GM12878 (cell line): ENCODE measurements at regions not wholly inside any gene's neighbourhood (a gene's known extent, or its start where the extent isn't known, plus 50 kb on each side); places are given as distances from the start of the nearest gene placed in this dataset.

Experiments used
- ATAC-seq: fragments of 200-7000 bp; cut with Tn5 transposase; 3 replicates; pipeline ENCODE4 v1.9.1; 2020; ENCODE audit warnings: mild to moderate bottlenecking, moderate library complexity
- BruUV-seq: library from RNA; stranded (reverse); fragments of 400-500 nt; replicated peaks from 2 replicates; lab custom pipeline; 2021; lab: Mats Ljungman, UMichigan
- CTCF ChIA-PET: fragments of 300-600 bp; sonication (Branson Sonifier 250); formaldehyde crosslinking; extraction: SDS; loops from one replicate; lab custom pipeline; 2021; ENCODE audit warnings: inconsistent platforms; lab: Yijun Ruan, JAX
- POLR2A ChIA-PET: fragments of 350-600 bp; formaldehyde crosslinking; extraction: SDS; loops from one replicate; lab custom pipeline; 2021; ENCODE audit warnings: inconsistent platforms; lab: Charles Lee
- RAD21 ChIA-PET: fragments of 300-600 bp; sonication (Branson Sonifier 250); formaldehyde crosslinking; loops from one replicate; lab custom pipeline; 2023; ENCODE audit warnings: antibody characterized with exemption; ENCODE audit not compliant: unreplicated experiment; lab: Charles Lee
- SMC1A ChIA-PET: fragments of 300-600 bp; sonication (Branson Sonifier 250); formaldehyde crosslinking; loops from one replicate; lab custom pipeline; 2023; ENCODE audit not compliant: unreplicated experiment, uncharacterized antibody; lab: Charles Lee
- DNase-seq: peaks from one replicate; pipeline ENCODE4 v3.0.0-alpha.2; 2011; ENCODE audit warnings: low read depth, low spot score
- FAIRE-seq: peaks from 3 replicates; lab custom pipeline; 2011; peaks lifted over from hg19 to GRCh38; lab: Jason Lieb, UNC
- H2AFZ ChIP-seq: 2 replicates; pipeline ENCODE4 v1.6.0; 2011; ENCODE audit warnings: low read depth, low read length, control low read depth; ENCODE audit not compliant: control insufficient read depth
- H3K27ac ChIP-seq: 2 replicates; pipeline ENCODE4 v1.5.1; 2011; ENCODE audit warnings: control low read depth; ENCODE audit not compliant: control insufficient read depth, insufficient read depth
- H3K27me3 ChIP-seq, 2 experiments: replicated peaks in 1 of 2; 2 replicates each; pipeline versions ENCODE4 v1.6.0 to v1.6.1; 2011; ENCODE audit warnings: low read length in 1 of 2; ENCODE audit not compliant: control insufficient read depth in 2 of 2, insufficient read depth in 2 of 2
- H3K36me3 ChIP-seq, 2 experiments: 2 replicates each; pipeline ENCODE4 v1.5.1; 2011; ENCODE audit warnings: low read length in 1 of 2; ENCODE audit not compliant: control insufficient read depth in 2 of 2, insufficient read depth in 2 of 2
- H3K4me1 ChIP-seq: 2 replicates; pipeline ENCODE4 v1.6.1; 2011; ENCODE audit warnings: mild to moderate bottlenecking, low read length, moderate library complexity, mixed read lengths; ENCODE audit not compliant: control insufficient read depth, insufficient read depth
- H3K4me2 ChIP-seq: 2 replicates; pipeline ENCODE4 v1.6.0; 2011; ENCODE audit warnings: control low read depth; ENCODE audit not compliant: control insufficient read depth, insufficient read depth
- H3K4me3 ChIP-seq: fragments of 200-600 bp; sonication (generic); 2 replicates; pipeline ENCODE4 v1.5.1; 2016
- H3K79me2 ChIP-seq: 2 replicates; pipeline ENCODE4 v1.6.0; 2011; ENCODE audit warnings: low read length; ENCODE audit not compliant: control insufficient read depth, insufficient read depth
- H3K9ac ChIP-seq: 2 replicates; pipeline ENCODE4 v1.8.0; 2011; ENCODE audit warnings: low read length, control low read depth, mixed read lengths; ENCODE audit not compliant: control insufficient read depth, insufficient read depth
- H3K9me3 ChIP-seq: replicated peaks from 3 replicates; pipeline ENCODE4 v1.5.1; 2011; ENCODE audit warnings: mild to moderate bottlenecking, low read length; ENCODE audit not compliant: control insufficient read depth, insufficient read depth
- H4K20me1 ChIP-seq: 2 replicates; pipeline ENCODE4 v1.6.0; 2011; ENCODE audit not compliant: control insufficient read depth, insufficient read depth
- BMI1 ChIP-seq: fragments of 450-650 bp; IDR thresholded peaks from 2 replicates; pipeline ENCODE4 v1.6.1; 2016; ENCODE audit warnings: mild to moderate bottlenecking, moderate library complexity, borderline replicate concordance
- CBX3 ChIP-seq: fragments of 200-600 bp; sonication (generic); IDR thresholded peaks from 2 replicates; pipeline ENCODE4 v1.6.1; 2016; ENCODE audit warnings: low read depth, borderline replicate concordance
- HDGF ChIP-seq: fragments of 450-650 bp; IDR thresholded peaks from 2 replicates; pipeline ENCODE4 v1.6.1; 2016; ENCODE audit warnings: antibody characterized with exemption
- MYC ChIP-seq: IDR thresholded peaks from 2 replicates; pipeline ENCODE4 v1.6.1; 2011; ENCODE audit warnings: mild to moderate bottlenecking, low read length, moderate library complexity, inconsistent platforms; ENCODE audit not compliant: insufficient read depth, insufficient replicate concordance, insufficient read length, severe bottlenecking
- NFYA ChIP-seq: IDR thresholded peaks from 2 replicates; pipeline ENCODE4 v1.6.1; 2011; ENCODE audit warnings: low read depth, mild to moderate bottlenecking, low read length, improper control_type of control experiment, borderline replicate concordance
- NFYB ChIP-seq: IDR thresholded peaks from 2 replicates; pipeline ENCODE4 v1.6.1; 2011; ENCODE audit warnings: low read depth, mild to moderate bottlenecking, low read length, improper control_type of control experiment, moderate library complexity; ENCODE audit not compliant: insufficient read depth
- NR2C2 ChIP-seq: IDR thresholded peaks from 2 replicates; pipeline ENCODE4 v1.6.1; 2011; ENCODE audit warnings: borderline replicate concordance, low read depth; ENCODE audit not compliant: control insufficient read depth, insufficient read length
- POLR2AphosphoS2 ChIP-seq: IDR thresholded peaks from 2 replicates; pipeline ENCODE4 v1.6.1; 2011; ENCODE audit warnings: low read depth, mild to moderate bottlenecking, low read length, improper control_type of control experiment, moderate library complexity
- POLR2AphosphoS5 ChIP-seq: IDR thresholded peaks from 2 replicates; pipeline ENCODE4 v1.6.1; 2011; ENCODE audit warnings: mild to moderate bottlenecking, low read length, inconsistent platforms
- RUNX3 ChIP-seq: IDR thresholded peaks from 2 replicates; pipeline ENCODE4 v1.6.1; 2012; ENCODE audit warnings: low read length, inconsistent platforms
- WGBS: methylation state at CpG from one replicate; pipeline ENCODE4 v1.1.6; 2016; ENCODE audit warnings: low lambda C conversion rate; ENCODE audit not compliant: insufficient replicate concordance, insufficient coverage; ENCODE audit errors: missing lambda C conversion rate; 5-methylcytosine and 5-hydroxymethylcytosine counted together
- in situ Hi-C: fragments of 300-500 bp; cut with MboI; formaldehyde crosslinking; loops from 9 replicates; pipeline ENCODE4 v1.14.3; 2018; ENCODE audit warnings: mixed read lengths
- intact Hi-C: fragments of 100-400 bp; cut with micrococcal nuclease; formaldehyde crosslinking; loops from one replicate; pipeline ENCODE4 v1.14.2; 2022; ENCODE audit not compliant: unreplicated experiment
- TF ChIP-seq, protein P1 (sequence below): fragments of 450-650 bp; IDR thresholded peaks from 2 replicates; pipeline ENCODE4 v1.6.1; 2017; ENCODE audit warnings: low read depth, mild to moderate bottlenecking, moderate library complexity
- TF ChIP-seq, protein P2 (sequence below): IDR thresholded peaks from 2 replicates; pipeline ENCODE4 v1.6.1; 2011; ENCODE audit warnings: mild to moderate bottlenecking, low read depth, low read length, moderate library complexity; ENCODE audit not compliant: insufficient replicate concordance
- TF ChIP-seq, protein P3 (sequence below): fragments of 450-650 bp; IDR thresholded peaks from 2 replicates; pipeline ENCODE4 v1.6.1; 2018; ENCODE audit warnings: borderline replicate concordance, mild to moderate bottlenecking; ENCODE audit not compliant: partially characterized antibody

DNA sequence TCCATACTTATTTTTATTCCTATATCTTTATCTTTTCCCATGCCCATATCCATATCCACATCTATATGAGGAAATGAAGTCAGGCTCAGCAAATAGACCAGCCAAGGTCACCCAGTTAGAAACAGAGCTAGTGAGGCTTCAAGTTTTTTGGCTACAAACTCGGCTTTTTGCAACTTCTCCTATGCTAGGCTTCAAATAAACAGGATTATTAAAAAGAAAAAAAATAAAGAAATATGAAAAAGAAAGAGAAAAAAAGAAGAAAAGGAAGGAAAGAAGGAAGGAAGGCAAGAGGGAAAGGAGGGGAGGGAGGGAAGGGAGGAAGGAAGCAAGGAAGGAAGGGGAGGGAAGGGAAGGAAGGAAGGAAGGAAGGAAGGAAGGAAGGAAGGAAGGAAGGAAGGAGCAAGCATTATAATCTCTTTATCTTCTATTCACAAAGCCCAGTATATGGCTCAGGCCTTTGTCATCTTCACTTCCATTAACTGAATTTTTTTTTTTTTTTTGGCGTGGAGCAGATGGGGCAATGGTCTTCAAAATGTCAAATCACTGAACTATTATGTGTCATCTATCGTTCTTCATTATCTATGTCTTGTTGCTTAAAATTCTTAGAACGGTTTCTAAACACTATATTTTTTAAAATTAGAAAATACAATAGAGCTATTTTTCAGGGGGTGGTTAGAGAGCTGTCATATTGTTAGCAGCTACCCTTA lies 418.2 kb downstream of the VRK1 start:
- CTCF ChIA-PET: no interaction called here

More for the DNA sequence above, 418.2 kb downstream of the VRK1 start:
- H3K27me3 ChIP-seq: peaks cover 0 to 4% of the 10 kb centered on the region in 2 experiments; a peak in 1 of 4 replicates
- RAD21 ChIA-PET: no interaction called here
- no peaks in the 10 kb centered on the region for H3K4me1 ChIP-seq
- H2AFZ ChIP-seq: no peak overlapping the region
- no peak overlapping the region for H3K4me2 ChIP-seq
- no peak for FAIRE-seq
- no peak for ATAC-seq
- no peaks in the 10 kb centered on the region for H3K36me3 ChIP-seq
- H3K9me3 ChIP-seq: no peaks in the 10 kb centered on the region; the same call in 2 of the 3 replicates
- no peak overlapping the region for H3K27ac ChIP-seq
- no peak for DNase-seq
- intact Hi-C loops: no loop called here
- BruUV-seq: no TSS peak
- SMC1A ChIA-PET: interaction anchor here (0.5 kb wide), 1 partner anchor 22 kb away, joined by 3 read pairs; no protein-coding TSS in a partner anchor
- H3K79me2 ChIP-seq: no peaks in the 10 kb centered on the region
- POLR2A ChIA-PET: interaction anchor here (0.7 kb wide), 1 partner anchor 136 kb away, joined by 4 read pairs; no protein-coding TSS in a partner anchor
- no peaks in the 10 kb centered on the region for H4K20me1 ChIP-seq
- H3K9ac ChIP-seq: no peak overlapping the region
- WGBS: 33% methylated on average over 4 of the region's 4 CpGs
- in situ Hi-C loops: no loop called here
- no peak overlapping the region for H3K4me3 ChIP-seq
- TF ChIP-seq, protein P1, sequence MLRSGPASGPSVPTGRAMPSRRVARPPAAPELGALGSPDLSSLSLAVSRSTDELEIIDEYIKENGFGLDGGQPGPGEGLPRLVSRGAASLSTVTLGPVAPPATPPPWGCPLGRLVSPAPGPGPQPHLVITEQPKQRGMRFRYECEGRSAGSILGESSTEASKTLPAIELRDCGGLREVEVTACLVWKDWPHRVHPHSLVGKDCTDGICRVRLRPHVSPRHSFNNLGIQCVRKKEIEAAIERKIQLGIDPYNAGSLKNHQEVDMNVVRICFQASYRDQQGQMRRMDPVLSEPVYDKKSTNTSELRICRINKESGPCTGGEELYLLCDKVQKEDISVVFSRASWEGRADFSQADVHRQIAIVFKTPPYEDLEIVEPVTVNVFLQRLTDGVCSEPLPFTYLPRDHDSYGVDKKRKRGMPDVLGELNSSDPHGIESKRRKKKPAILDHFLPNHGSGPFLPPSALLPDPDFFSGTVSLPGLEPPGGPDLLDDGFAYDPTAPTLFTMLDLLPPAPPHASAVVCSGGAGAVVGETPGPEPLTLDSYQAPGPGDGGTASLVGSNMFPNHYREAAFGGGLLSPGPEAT: no peak
- TF ChIP-seq MYC: no peak
- no peak for TF ChIP-seq NFYB
- TF ChIP-seq HDGF: no peak
- no peak for TF ChIP-seq RUNX3
- no peak for TF ChIP-seq POLR2AphosphoS5
- TF ChIP-seq POLR2AphosphoS2: no peak
- no peak for TF ChIP-seq BMI1
- TF ChIP-seq, protein P2, sequence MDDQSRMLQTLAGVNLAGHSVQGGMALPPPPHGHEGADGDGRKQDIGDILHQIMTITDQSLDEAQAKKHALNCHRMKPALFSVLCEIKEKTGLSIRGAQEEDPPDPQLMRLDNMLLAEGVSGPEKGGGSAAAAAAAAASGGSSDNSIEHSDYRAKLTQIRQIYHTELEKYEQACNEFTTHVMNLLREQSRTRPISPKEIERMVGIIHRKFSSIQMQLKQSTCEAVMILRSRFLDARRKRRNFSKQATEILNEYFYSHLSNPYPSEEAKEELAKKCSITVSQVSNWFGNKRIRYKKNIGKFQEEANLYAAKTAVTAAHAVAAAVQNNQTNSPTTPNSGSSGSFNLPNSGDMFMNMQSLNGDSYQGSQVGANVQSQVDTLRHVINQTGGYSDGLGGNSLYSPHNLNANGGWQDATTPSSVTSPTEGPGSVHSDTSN: no peak
- TF ChIP-seq, protein P3, sequence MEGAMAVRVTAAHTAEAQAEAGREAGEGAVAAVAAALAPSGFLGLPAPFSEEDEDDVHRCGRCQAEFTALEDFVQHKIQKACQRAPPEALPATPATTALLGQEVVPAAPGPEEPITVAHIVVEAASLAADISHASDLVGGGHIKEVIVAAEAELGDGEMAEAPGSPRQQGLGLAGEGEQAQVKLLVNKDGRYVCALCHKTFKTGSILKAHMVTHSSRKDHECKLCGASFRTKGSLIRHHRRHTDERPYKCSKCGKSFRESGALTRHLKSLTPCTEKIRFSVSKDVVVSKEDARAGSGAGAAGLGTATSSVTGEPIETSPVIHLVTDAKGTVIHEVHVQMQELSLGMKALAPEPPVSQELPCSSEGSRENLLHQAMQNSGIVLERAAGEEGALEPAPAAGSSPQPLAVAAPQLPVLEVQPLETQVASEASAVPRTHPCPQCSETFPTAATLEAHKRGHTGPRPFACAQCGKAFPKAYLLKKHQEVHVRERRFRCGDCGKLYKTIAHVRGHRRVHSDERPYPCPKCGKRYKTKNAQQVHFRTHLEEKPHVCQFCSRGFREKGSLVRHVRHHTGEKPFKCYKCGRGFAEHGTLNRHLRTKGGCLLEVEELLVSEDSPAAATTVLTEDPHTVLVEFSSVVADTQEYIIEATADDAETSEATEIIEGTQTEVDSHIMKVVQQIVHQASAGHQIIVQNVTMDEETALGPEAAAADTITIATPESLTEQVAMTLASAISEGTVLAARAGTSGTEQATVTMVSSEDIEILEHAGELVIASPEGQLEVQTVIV: no peak
- no peak for TF ChIP-seq NFYA
- TF ChIP-seq CBX3: no peak
- no peak for TF ChIP-seq NR2C2
- TF ChIP-seq, all 136 proteins: peak for 0
